MM.1S (cell line): ENCODE measurements at regions not wholly inside any gene's neighbourhood (a gene's known extent, or its start where the extent isn't known, plus 50 kb on each side); places are given as distances from the start of the nearest gene placed in this dataset.

Experiments used
- CTCF ChIP-seq: fragments of 300-600 bp; sonication (generic); IDR thresholded peaks from 2 replicates; pipeline ENCODE4 v1.5.1; 2016; ENCODE audit warnings: antibody characterized with exemption, low read length, mixed read lengths
- EZH2 ChIP-seq: fragments of 300-600 bp; sonication (generic); optimal IDR thresholded peaks from 2 replicates; pipeline ENCODE3; 2017; ENCODE audit warnings: low read depth, mild to moderate bottlenecking, antibody characterized with exemption, low read length, mixed read lengths
- EZH2phosphoT487 ChIP-seq: fragments of 300-600 bp; sonication (generic); IDR thresholded peaks from 2 replicates; pipeline ENCODE4 v1.6.1; 2018; ENCODE audit warnings: antibody characterized with exemption, low read length

DNA sequence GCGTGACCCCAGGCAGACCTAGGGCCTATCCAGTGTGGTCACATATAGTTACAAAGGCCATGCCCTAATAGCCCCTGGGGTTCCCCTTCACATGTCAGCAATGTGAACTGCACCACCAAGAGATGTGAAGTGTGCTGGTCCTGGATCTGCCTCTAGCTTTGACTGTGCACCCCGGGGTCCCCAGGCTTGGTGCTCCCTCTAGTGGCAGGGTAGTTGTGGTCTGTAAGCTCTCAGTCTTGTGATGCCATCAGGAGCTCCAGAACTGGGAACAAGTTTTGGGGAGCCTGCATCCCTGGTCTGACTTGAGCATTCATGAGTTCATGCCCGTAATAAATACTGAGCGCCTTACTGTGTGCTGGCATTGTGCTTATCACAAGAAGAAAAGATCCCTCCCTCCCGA, 143.4 kb downstream of the DHX35 start:
- TF ChIP-seq CTCF: peak; percentile 30
- no peak for TF ChIP-seq EZH2
- no peak for TF ChIP-seq EZH2phosphoT487
